ENCODE measurements at regions not wholly inside any gene's neighbourhood (a gene's known extent, or its start where the extent isn't known, plus 50 kb on each side); places are given as distances from the start of the nearest gene placed in this dataset.

GRCh38 chr4:129788486-129788885 is 692.5 kb downstream of the C4orf33 start:
- Mint-ChIP-seq H3K4me3 (no peak overlapping the region), H3K4me1 (no peaks in the 10 kb centered on the region), H3K9me3 (peaks cover 5% of the 10 kb centered on the region), H3K36me3 (ENCODE audit: low read depth) (no peaks in the 10 kb centered on the region), H3K27ac (no peak overlapping the region), H3K27me3 (no peaks in the 10 kb centered on the region)
- DNase-seq (no peak), ATAC-seq (ENCODE audit: low read depth) (no peak)
- ChIA-PET CTCF (no interaction called here), POLR2A (no interaction called here)
- intact Hi-C loops (cut with micrococcal nuclease) = no loop called here
- TF ChIP-seq, protein P1, sequence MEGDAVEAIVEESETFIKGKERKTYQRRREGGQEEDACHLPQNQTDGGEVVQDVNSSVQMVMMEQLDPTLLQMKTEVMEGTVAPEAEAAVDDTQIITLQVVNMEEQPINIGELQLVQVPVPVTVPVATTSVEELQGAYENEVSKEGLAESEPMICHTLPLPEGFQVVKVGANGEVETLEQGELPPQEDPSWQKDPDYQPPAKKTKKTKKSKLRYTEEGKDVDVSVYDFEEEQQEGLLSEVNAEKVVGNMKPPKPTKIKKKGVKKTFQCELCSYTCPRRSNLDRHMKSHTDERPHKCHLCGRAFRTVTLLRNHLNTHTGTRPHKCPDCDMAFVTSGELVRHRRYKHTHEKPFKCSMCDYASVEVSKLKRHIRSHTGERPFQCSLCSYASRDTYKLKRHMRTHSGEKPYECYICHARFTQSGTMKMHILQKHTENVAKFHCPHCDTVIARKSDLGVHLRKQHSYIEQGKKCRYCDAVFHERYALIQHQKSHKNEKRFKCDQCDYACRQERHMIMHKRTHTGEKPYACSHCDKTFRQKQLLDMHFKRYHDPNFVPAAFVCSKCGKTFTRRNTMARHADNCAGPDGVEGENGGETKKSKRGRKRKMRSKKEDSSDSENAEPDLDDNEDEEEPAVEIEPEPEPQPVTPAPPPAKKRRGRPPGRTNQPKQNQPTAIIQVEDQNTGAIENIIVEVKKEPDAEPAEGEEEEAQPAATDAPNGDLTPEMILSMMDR (IDR thresholded peaks at IDR 0.05) = no peak

- no peaks in the 10 kb centered on the region for H3K36me3 Mint-ChIP-seq (ENCODE audit: low read depth)
- no peak overlapping the region for H3K27ac Mint-ChIP-seq
- peaks cover 3% of the 10 kb centered on the region for H3K9me3 Mint-ChIP-seq
- ATAC-seq (ENCODE audit: low read depth) = no peak
- no peaks in the 10 kb centered on the region for H3K27me3 Mint-ChIP-seq
- no peak overlapping the region for H3K4me3 Mint-ChIP-seq
- no peaks in the 10 kb centered on the region for H3K4me1 Mint-ChIP-seq
- intact Hi-C loops (cut with micrococcal nuclease) = no loop called here
- DNase-seq = no peak
- ChIA-PET POLR2A (no interaction called here), CTCF (no interaction called here)
- TF ChIP-seq, protein P1 (IDR thresholded peaks at IDR 0.05) = no peak
Observed at GRCh38 chr4:129804461-129804981, 708.6 kb downstream of the C4orf33 start.

DNA sequence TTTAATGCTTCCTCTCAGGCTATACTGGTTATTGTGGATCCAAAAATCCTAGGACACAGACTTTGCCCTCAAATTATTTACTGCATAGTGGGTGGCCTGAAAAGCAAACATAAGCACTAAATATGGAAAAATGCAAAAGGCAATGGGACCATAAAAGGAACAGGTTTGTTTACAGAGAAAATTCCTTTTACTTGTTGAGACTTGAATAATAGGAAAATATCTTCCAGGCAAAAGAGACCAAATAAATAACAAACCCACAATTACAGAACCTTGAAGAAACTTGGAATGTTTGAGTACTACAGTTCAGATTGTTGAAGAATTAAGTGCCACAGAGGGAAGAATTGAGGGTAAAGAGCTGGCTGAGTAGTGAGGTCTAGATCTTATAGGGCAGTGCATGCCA is 711.0 kb downstream of the C4orf33 start:
- Mint-ChIP-seq H3K36me3 (ENCODE audit: low read depth) (no peaks in the 10 kb centered on the region), H3K4me3 (no peak overlapping the region), H3K27me3 (no peaks in the 10 kb centered on the region), H3K9me3 (peaks cover 3% of the 10 kb centered on the region), H3K27ac (no peak overlapping the region), H3K4me1 (no peaks in the 10 kb centered on the region)
- ChIA-PET POLR2A (no interaction called here), CTCF (no interaction called here)
- DNase-seq (no peak), ATAC-seq (ENCODE audit: low read depth) (no peak)
- intact Hi-C loops (cut with micrococcal nuclease) = no loop called here
- TF ChIP-seq, protein P1 (IDR thresholded peaks at IDR 0.05) = no peak

GRCh38 chr4:129808242-129808641 is 712.3 kb downstream of the C4orf33 start:
- no peaks in the 10 kb centered on the region for H3K4me1 Mint-ChIP-seq
- ChIA-PET CTCF (no interaction called here), POLR2A (no interaction called here)
- no peak for DNase-seq
- peaks cover 3% of the 10 kb centered on the region for H3K9me3 Mint-ChIP-seq
- no peaks in the 10 kb centered on the region for H3K27me3 Mint-ChIP-seq
- H3K36me3 Mint-ChIP-seq (ENCODE audit: low read depth) = no peaks in the 10 kb centered on the region
- TF ChIP-seq, protein P1 (IDR thresholded peaks at IDR 0.05) = no peak
- no peak for ATAC-seq (ENCODE audit: low read depth)
- no peak overlapping the region for H3K4me3 Mint-ChIP-seq
- H3K27ac Mint-ChIP-seq = no peak overlapping the region
- intact Hi-C loops (cut with micrococcal nuclease) = no loop called here

DNA sequence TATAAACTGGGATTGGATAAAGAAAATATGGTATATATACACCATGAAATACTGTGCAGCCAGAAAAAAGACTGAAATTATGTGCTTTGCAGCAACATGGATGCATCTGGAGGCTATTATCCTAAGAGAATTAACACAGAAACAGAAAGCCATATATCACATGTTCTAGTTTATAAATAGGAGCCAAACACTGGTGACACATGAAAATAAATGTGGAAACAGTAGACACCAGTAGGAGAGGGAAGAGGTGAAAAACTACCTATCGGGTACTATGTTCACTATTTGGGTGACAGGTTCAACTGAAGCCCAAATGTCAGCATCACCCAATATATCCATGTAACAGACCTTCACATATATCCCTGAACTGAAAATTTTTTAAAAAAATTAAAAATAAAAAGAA is 725.1 kb downstream of the C4orf33 start:
- H3K27me3 Mint-ChIP-seq = no peaks in the 10 kb centered on the region
- DNase-seq (no peak), ATAC-seq (ENCODE audit: low read depth) (no peak)
- CTCF ChIA-PET = no interaction called here
- H3K9me3 Mint-ChIP-seq = no peaks in the 10 kb centered on the region
- POLR2A ChIA-PET = no interaction called here
- H3K27ac Mint-ChIP-seq = no peak overlapping the region
- no peaks in the 10 kb centered on the region for H3K4me1 Mint-ChIP-seq
- intact Hi-C loops (cut with micrococcal nuclease) = no loop called here
- H3K4me3 Mint-ChIP-seq = no peak overlapping the region
- H3K36me3 Mint-ChIP-seq (ENCODE audit: low read depth) = no peaks in the 10 kb centered on the region
- TF ChIP-seq, protein P1 (IDR thresholded peaks at IDR 0.05) = no peak

Data from activated B cell treated with CpG ODN at 0.5 μM for 24 hours (primary cell).